IPS-18a (cell line): ENCODE measurements at regions not wholly inside any gene's neighbourhood (a gene's known extent, or its start where the extent isn't known, plus 50 kb on each side); places are given as distances from the start of the nearest gene placed in this dataset.

ENCODE experiments used
- H3K27ac ChIP-seq: one replicate; pipeline ENCODE4 v1.5.1; 2013; ENCODE audit warnings: low read length
- H3K27me3 ChIP-seq: one replicate; pipeline ENCODE4 v1.6.1; 2013; ENCODE audit warnings: mild to moderate bottlenecking, low read length; ENCODE audit not compliant: control insufficient read depth, insufficient read depth
- H3K36me3 ChIP-seq: one replicate; pipeline ENCODE4 v1.6.1; 2013; ENCODE audit warnings: low read depth, low read length; ENCODE audit not compliant: control insufficient read depth
- H3K4me1 ChIP-seq: one replicate; pipeline ENCODE4 v1.6.1; 2013; ENCODE audit warnings: low read depth, low read length; ENCODE audit not compliant: control insufficient read depth
- H3K4me3 ChIP-seq: one replicate; pipeline ENCODE4 v1.5.1; 2013; ENCODE audit warnings: low read length
- H3K9ac ChIP-seq: one replicate; pipeline ENCODE4 v1.6.1; 2013; ENCODE audit warnings: mild to moderate bottlenecking, low read length, moderate library complexity
- H3K9me3 ChIP-seq: one replicate; pipeline ENCODE4 v1.6.1; 2013; ENCODE audit warnings: low read depth, low read length; ENCODE audit not compliant: control insufficient read depth

DNA sequence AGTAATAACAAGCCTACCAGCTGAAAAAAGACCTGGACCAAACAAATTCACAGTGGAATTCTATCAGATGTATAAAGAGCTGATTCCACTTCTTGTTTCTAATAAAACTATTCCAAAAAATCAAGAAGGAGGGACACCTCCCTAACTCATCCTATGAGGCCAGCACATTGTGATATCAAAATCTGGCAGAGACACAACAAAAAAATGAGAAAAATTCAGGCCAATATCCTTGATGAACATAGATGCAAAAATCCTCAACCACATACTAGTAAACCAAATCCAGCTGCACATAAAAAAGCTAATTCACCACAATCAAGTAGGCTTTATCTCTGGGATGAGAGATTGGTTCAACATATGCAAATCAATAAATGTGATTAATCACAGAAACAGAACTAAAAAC lies 147.9 kb upstream of the NEIL3 start:
- Histone ChIP-seq H3K9ac (no peak overlapping the region), H3K9me3 (no peaks in the 10 kb centered on the region), H3K4me1 (no peaks in the 10 kb centered on the region), H3K27me3 (no peaks in the 10 kb centered on the region), H3K36me3 (no peaks in the 10 kb centered on the region), H3K4me3 (no peak overlapping the region), H3K27ac (no peak overlapping the region)

DNA sequence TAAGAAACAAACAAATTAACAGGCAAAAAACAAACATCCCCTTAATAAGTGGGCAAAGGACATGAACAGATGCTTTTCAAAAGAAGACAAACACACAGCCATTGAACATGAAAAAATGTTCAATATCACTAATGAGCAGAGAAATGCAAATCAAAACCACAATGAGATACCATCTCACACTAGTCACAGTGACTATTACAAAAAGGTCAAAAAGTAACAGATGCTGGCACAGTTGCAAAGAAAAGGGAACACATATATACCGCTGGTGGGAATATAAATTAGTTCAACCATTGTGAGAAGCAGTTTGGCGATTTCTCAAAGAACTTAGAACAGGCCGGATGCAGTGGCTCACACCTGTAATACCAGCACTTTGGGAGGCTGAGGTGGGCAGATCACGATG lies 146.1 kb upstream of the NEIL3 start:
- Histone ChIP-seq H3K4me3 (no peak overlapping the region), H3K27ac (no peak overlapping the region), H3K36me3 (no peaks in the 10 kb centered on the region), H3K9me3 (no peaks in the 10 kb centered on the region), H3K4me1 (no peaks in the 10 kb centered on the region), H3K27me3 (no peaks in the 10 kb centered on the region), H3K9ac (no peak overlapping the region)

DNA sequence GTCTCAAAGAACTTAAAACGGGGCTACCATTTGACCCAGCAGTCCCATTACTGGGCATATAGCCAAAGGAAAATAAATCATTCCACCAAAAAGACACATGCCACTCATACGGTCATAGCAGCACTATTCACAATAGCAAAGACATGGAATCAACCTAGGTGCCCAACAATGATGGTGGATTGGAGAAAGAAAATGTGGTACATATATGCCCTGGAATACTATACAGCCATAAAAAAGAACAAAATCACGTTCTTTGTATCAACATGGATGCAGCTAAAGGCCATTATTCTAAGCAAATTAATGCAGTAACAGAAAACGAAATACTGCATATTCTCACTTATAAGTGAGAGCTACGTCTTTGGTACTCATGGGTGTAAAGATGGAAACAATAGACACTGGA lies 138.1 kb upstream of the NEIL3 start:
- Histone ChIP-seq H3K9me3 (no peaks in the 10 kb centered on the region), H3K27me3 (no peaks in the 10 kb centered on the region), H3K36me3 (no peaks in the 10 kb centered on the region), H3K27ac (no peak overlapping the region), H3K4me3 (no peak overlapping the region), H3K4me1 (no peaks in the 10 kb centered on the region), H3K9ac (no peak overlapping the region)

DNA sequence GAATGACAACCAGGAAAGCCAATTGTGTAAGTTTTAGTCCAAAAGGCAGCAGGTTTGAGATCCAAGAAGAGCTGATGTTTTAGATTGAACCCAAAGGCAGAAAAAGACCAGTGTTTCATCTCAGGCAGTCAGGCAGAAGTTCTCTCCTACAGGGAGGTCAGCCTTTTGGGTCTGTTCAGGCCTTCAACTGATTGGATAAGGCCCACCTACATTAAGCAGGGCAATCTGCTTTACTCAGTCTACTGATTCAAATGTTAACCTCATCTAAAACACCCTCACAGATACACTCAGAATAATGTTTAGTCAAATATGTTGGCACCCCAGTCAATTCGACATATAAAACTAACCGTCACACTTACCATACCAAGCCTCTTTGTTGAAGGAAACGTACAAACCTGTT lies 134.2 kb upstream of the NEIL3 start:
- H3K4me1 ChIP-seq = no peaks in the 10 kb centered on the region
- no peak overlapping the region for H3K9ac ChIP-seq
- H3K27ac ChIP-seq = no peak overlapping the region
- no peaks in the 10 kb centered on the region for H3K36me3 ChIP-seq
- H3K4me3 ChIP-seq = no peak overlapping the region
- no peaks in the 10 kb centered on the region for H3K27me3 ChIP-seq
- no peaks in the 10 kb centered on the region for H3K9me3 ChIP-seq

DNA sequence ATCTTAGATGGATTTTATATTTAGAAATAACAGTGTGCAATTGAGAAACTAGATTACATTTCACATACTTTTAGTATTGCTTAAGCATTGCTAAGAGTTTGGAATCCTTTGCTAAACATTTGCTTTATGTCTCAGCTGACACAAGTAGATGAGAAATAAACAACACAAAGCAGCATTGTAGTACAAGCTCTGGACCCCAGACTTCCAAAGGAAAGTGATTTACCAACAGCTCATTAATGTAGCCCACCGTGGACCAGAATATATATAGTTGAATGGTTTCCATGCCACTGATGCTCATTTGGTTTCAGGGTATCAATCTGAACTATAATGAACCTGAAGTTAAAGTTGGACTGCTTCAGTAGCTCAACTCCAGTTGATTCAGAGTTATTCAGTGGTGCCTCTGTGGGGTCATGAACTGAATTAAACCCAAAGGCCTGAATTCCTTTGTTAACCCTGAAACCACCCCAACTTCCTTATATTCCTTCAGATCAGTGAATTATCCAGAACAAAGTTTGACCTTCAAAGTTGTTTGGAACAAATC lies 132.1 kb upstream of the NEIL3 start:
- Histone ChIP-seq H3K36me3 (no peaks in the 10 kb centered on the region), H3K27me3 (no peaks in the 10 kb centered on the region), H3K27ac (no peak overlapping the region), H3K4me1 (no peaks in the 10 kb centered on the region), H3K9ac (no peak overlapping the region), H3K9me3 (no peaks in the 10 kb centered on the region), H3K4me3 (no peak overlapping the region)

DNA sequence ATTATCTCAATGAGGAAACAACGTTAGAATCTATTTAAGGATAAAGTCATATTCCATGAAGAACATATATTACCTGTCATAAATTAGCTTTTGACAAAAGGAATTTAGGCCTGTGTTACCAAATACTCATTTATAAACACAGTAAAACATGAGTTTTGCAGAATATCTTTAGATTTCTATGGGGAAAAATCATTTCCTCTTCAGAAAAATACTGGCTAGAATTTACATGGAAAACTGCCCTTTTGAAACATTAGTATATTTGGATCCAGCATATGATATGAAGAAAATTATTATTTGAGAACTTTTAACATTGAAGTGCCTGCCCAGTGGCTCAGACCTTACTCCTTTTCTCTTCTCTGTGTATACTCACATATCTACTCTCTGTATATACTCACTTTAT lies 131.4 kb upstream of the NEIL3 start:
- H3K4me1 ChIP-seq = no peaks in the 10 kb centered on the region
- H3K9me3 ChIP-seq = no peaks in the 10 kb centered on the region
- H3K4me3 ChIP-seq = no peak overlapping the region
- no peak overlapping the region for H3K27ac ChIP-seq
- no peaks in the 10 kb centered on the region for H3K36me3 ChIP-seq
- H3K9ac ChIP-seq = no peak overlapping the region
- no peaks in the 10 kb centered on the region for H3K27me3 ChIP-seq

DNA sequence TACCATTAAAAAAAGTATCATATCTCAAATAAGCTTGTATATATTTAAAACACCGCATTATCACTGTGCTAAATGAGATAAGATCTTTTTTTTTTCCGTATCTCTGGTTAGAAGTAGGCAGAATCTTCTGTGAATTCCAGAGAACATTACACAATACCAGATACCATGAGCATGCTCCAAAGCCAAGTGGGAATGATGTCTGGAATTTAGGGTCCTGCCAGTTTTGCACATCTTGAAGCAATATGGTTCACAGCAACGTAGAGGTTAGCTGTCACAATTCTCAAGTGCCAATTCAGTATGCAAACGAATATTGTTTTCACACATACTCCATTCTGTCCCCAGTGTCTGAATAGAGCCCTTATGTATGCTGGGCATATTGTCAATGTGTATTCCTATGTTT lies 127.5 kb upstream of the NEIL3 start:
- no peak overlapping the region for H3K9ac ChIP-seq
- H3K27ac ChIP-seq = no peak overlapping the region
- H3K27me3 ChIP-seq = no peaks in the 10 kb centered on the region
- no peaks in the 10 kb centered on the region for H3K9me3 ChIP-seq
- no peak overlapping the region for H3K4me3 ChIP-seq
- H3K4me1 ChIP-seq = no peaks in the 10 kb centered on the region
- H3K36me3 ChIP-seq = no peaks in the 10 kb centered on the region

DNA sequence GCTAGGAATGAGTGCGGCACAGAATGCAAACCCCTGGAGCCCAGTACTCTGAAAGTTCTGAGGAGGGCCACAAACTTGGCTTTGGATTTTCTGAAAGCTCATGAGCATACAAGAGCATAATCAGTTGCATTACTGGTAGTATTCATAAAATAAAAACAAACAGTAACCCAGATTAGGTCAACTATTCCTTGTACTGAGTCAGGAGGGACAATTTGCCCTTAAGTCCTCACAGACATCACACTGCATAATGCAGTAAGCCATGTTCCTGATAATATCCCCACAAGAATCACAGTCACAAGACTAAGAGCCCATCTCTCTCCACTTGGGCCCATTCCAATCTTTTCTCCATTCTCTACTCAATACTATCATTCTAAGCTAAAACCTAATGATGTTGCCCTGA lies 126.9 kb upstream of the NEIL3 start:
- Histone ChIP-seq H3K9me3 (no peaks in the 10 kb centered on the region), H3K36me3 (no peaks in the 10 kb centered on the region), H3K27me3 (no peaks in the 10 kb centered on the region), H3K4me3 (no peak overlapping the region), H3K9ac (no peak overlapping the region), H3K4me1 (no peaks in the 10 kb centered on the region), H3K27ac (no peak overlapping the region)

DNA sequence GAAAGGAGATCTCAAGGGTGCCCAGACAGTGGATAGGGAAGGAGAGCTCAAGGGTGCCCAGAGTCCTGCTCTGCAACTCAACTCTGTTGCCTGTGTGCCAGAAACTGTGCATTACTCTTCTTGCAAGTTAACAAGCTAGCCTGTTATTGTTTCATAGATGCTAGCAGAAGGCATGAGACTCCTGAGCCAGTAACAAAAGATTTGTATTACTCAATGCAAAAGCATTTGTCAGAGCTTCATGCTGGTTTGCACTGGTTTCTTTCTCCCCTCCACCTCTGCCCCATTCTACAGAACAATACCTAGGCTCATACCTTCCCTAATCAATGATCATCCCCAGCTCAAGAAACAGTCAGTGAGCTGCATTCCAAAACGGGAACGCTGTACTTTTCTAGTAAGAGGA lies 124.5 kb upstream of the NEIL3 start:
- no peaks in the 10 kb centered on the region for H3K9me3 ChIP-seq
- no peak overlapping the region for H3K27ac ChIP-seq

DNA sequence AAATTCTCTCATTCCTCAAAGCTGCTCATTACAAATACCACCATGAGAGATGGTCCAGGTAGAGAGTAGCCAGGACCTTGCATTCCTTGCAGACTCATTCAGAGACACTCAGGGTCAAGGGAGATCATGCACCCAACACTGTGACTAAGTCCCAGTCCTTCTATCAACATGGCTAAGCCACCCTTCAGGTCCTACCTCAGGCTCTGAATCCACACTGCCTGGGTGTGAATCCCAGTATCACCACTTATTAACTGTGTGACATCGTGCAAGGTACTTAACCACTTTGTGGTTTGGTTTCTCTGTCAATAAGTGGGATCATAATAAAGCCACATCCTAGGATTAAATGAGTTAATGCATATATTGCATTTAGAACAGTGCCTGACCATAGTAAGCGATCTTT lies 124.1 kb upstream of the NEIL3 start:
- no peak overlapping the region for H3K4me3 ChIP-seq
- no peak overlapping the region for H3K9ac ChIP-seq
- no peaks in the 10 kb centered on the region for H3K27me3 ChIP-seq
- H3K27ac ChIP-seq = no peak overlapping the region
- no peaks in the 10 kb centered on the region for H3K36me3 ChIP-seq
- peaks cover 11% of the 10 kb centered on the region for H3K4me1 ChIP-seq
- H3K9me3 ChIP-seq = no peaks in the 10 kb centered on the region

More for the DNA sequence above, 124.5 kb upstream of the NEIL3 start:
- H3K4me1 ChIP-seq = peaks cover 7% of the 10 kb centered on the region
- H3K9ac ChIP-seq = no peak overlapping the region
- no peaks in the 10 kb centered on the region for H3K36me3 ChIP-seq
- H3K4me3 ChIP-seq = no peak overlapping the region
- no peaks in the 10 kb centered on the region for H3K27me3 ChIP-seq

DNA sequence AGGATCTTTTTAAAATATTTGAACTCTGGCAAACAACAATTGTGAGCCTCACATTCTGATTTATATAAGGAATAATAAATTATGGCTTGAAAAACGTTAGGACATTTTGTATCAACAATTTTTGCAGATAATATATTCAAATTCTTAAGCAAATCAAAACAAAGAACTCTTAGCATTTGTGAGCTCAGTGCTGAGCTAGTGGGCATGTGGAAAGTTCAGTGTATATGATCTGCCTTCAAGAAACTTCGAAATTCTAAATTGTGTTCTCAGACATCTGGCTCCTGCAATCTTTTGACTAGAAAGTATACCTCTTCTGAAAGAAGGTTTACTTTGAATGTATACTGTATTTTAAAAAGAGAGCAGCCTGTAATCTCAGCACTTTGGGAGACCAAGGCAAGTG lies 122.3 kb upstream of the NEIL3 start:
- Histone ChIP-seq H3K4me1 (peaks cover 18% of the 10 kb centered on the region), H3K27ac (no peak overlapping the region), H3K36me3 (no peaks in the 10 kb centered on the region)

DNA sequence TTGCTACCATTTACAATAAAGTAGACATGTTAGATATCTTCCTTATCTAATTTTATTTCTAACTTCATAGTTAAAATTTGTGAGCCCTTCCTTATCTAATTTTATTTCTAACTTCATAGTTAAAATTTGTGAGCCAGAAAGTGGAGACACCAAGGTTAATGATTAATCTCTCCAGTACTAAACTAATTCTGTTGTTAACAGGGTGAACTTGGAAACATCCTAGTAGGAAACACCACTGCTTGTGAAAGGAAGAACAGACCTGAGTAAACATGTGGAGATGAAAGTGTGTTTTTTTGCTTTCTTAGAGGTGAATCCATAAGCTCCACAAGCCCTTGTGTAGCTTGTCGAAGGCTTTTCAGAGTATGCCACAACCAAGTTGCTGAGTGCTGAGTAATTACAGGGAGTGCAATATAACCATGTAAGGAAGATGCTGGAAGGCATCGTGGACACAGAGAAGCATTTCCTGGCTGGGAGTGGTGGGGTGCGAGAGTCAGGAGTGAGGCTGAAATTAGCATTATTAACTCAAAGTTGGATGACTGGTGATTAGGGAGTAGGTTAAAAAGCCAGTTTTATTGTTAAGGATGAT lies 118.6 kb upstream of the NEIL3 start:
- Histone ChIP-seq H3K9ac (no peak overlapping the region), H3K4me3 (peak overlapping the region; percentile 19), H3K27ac (no peak overlapping the region), H3K4me1 (peaks cover 18% of the 10 kb centered on the region), H3K36me3 (no peaks in the 10 kb centered on the region), H3K27me3 (no peaks in the 10 kb centered on the region), H3K9me3 (no peaks in the 10 kb centered on the region)

More for the DNA sequence above, 122.3 kb upstream of the NEIL3 start:
- Histone ChIP-seq H3K9ac (no peak overlapping the region), H3K9me3 (no peaks in the 10 kb centered on the region), H3K27me3 (no peaks in the 10 kb centered on the region), H3K4me3 (no peak overlapping the region)
